HS-27A (cell line): ENCODE measurements at regions not wholly inside any gene's neighbourhood (a gene's known extent, or its start where the extent isn't known, plus 50 kb on each side); places are given as distances from the start of the nearest gene placed in this dataset.

ENCODE experiments used
- DNase-seq: peaks from one replicate; pipeline ENCODE4 v3.0.0-alpha.2; 2012; ENCODE audit warnings: low read depth, missing footprints

DNA sequence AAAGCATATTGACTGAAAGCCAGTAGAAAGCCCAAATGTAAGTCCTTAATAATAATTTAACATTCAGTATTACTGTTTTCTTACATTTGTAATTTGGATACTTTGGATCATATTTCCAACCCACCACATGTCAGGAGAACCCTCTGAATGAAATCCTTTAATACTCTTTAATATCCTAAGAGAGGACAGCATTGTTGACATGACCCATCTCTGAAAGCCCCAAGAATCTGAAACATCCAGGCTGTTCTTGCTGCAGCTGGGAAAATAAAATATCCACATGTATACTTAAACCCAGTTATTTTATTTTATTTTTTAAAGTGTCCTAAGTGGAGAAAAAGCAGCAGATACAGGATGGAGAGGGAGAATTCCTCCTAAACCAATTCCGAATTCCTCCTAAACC, 130.8 kb upstream of the RIPOR2 start:
- no peak for DNase-seq

GRCh38 chr6:25068866-25069265, 133.1 kb upstream of the RIPOR2 start:
- DNase-seq = no peak

- peak; percentile 55 for DNase-seq
Measured at GRCh38 chr6:25070547-25071366, 135.0 kb upstream of the RIPOR2 start.

- no peak for DNase-seq
Measured at GRCh38 chr6:25078141-25078540, 142.4 kb upstream of the RIPOR2 start.

DNA sequence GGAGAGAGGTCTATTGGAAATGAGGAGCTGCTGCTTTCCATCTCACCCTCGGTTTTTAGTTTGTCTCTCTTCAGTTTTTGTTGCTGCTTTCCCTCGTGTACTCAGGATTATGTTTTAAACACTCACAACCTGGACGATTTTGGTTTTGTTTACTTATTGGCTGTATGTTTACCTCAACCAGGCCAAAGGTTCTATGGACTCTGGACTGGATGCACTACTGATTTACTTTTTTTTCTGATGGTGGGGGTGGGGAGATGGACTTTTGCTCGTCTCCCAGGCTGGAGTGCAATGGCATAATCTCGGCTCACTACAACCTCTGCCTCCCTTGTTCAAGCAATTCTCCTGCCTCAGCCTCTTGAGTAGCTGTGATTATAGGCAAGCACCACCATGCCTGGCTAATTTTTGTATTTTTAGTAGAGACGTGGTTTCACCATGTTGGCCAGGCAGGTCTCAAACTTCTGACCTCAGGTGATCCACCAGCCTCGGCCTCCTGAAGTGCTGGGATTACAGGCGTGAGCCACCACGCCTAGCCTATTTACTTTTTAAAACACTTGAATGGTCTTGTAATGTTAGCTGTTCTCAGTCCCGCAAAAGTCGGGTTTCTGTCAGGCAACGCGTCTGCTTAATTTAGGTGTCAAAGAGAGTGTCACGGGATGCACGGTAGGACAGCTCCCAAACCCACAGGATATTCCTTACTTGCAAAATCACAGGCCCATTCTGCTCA, 148.2 kb upstream of the RIPOR2 start:
- no peak for DNase-seq

- no peak for DNase-seq
Measured at GRCh38 chr6:25084508-25084833, 148.7 kb upstream of the RIPOR2 start.

- DNase-seq = no peak
Measured at GRCh38 chr6:25085756-25086155, 150.0 kb upstream of the RIPOR2 start.

DNA sequence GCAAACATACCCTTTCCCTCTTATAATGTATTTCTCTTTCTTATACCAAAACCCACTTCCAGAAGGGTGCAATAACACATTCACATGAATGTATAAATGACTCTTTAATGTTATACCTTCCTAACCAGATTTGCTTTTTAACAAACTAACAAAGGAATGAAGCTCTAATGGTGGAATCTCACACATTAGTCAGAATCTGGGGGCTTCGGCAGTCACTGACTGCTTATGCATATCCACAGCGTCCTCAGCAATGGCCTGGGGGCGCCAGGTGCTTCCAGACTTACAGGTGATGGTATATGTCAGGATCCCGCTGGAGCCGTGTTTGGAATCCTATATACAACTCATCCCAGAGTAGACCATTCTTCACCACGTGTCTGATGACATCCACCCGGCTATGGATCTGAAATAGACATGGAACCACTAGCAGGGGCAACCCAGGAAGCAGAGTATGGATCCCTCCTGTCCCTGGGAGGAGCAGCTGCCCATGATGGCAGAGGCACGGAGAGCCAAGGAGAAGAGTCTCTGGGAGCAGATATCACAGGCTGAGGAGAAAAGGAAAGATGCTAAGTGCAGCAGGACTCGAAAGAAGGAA, 150.8 kb upstream of the RIPOR2 start:
- no peak for DNase-seq

DNA sequence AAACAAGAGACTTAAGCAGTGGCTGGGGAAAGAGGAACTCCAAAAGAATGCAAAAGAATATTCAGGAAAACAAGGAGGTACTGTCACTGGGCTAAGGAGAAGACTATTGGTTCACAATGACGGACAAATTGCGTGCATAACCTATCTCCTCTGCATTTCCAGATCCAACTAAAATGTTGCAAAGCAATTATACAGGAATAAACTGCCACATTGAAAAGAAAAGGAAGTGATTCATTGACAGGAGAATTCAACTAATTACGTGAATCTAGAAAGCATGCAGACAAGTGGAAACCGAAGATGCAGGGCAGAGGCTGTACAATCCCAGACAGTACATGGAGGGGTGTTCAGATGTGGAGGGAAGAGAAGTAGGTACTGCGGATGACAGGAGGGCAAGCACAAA, 152.8 kb upstream of the RIPOR2 start:
- no peak for DNase-seq

GRCh38 chr6:25089442-25089841, 153.7 kb upstream of the RIPOR2 start:
- no peak for DNase-seq

DNA sequence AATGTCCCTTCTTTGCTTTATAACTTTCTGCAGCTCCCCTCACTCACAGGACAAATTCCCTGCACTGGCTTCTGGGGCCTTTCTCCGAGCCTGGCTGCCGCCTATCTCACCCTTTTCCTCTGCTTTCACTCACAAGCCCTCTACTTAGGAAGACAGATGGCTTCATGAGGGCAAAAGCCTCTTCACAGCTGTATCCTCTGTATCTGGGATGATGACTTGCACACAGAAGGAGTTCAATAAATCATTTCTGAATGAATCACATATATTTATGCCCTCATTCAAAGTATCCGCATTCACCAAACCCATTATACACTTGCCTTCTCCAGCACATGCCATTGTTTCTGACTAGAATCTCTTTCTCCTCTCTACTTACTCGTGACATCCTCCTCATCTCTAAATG, 159.0 kb upstream of the RIPOR2 start:
- no peak for DNase-seq

- DNase-seq = no peak
Measured at GRCh38 chr6:25100288-25100687, 164.5 kb upstream of the RIPOR2 start.

GRCh38 chr6:25103603-25104002, 167.8 kb upstream of the RIPOR2 start:
- DNase-seq = no peak

GRCh38 chr6:25105070-25105925, 169.5 kb upstream of the RIPOR2 start:
- peak; percentile 23 for DNase-seq

DNA sequence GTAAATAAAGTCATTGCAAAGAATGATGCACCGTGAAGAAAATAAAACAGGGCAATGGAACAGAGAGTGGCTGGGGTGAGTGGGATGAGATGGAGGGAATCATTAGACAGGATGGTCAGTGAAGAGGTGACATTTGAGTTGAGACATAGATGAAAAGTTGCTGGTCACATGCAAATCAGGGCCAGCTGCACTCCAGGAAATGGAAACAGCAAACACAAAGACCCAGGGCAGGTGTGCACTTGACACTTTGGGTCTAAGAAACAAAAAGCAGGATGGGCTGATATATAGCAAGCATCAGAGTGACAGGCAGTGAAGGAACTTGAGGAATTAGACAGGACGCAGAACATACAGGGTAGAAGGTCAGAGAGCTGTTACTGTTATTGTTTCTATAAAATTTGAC, 171.5 kb upstream of the RIPOR2 start:
- DNase-seq = no peak

GRCh38 chr6:25111782-25112181, 167.4 kb upstream of the CARMIL1 start:
- no peak for DNase-seq

- no peak for DNase-seq
Measured at GRCh38 chr6:25112322-25112773, 166.8 kb upstream of the CARMIL1 start.

DNA sequence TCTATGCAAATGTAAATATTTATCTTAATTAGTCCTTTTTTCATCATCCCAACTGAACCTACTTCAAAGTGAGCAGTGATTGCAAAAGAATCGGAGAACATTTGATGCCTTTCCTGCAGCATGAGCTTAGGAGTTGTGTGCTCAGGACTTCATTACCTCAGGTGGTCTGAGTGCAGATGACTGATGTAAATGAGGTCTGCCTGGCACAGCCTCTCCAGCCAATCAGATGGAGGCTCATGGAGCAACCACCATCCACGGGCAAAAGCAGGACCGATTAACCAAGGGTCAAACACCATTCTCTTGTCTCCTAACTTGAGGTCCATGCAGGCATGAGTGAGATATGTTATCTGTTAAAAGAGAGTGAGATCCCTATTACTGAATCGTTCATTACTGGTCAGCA, 165.7 kb upstream of the CARMIL1 start:
- no peak for DNase-seq

DNA sequence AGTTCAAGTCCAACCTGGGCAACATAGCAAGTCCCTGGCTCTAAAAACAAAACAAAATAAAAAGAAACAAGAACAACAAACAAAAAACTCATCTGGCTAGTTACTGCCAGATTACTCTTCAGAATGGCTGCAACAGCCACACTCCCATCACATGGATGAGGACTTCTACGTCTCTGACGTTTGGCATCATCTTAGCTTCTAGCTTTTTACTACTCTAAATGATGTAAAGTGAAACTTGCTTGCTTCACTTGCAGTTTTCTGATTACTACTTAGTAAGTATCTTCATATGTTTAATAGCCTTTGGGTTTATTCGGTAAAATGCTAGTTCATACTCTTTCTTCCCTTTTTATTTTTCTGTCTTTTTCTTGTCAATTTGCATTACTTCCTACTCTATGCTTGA, 161.1 kb upstream of the CARMIL1 start:
- DNase-seq = no peak

- no peak for DNase-seq
Measured at GRCh38 chr6:25121186-25121585, 158.0 kb upstream of the CARMIL1 start.

DNA sequence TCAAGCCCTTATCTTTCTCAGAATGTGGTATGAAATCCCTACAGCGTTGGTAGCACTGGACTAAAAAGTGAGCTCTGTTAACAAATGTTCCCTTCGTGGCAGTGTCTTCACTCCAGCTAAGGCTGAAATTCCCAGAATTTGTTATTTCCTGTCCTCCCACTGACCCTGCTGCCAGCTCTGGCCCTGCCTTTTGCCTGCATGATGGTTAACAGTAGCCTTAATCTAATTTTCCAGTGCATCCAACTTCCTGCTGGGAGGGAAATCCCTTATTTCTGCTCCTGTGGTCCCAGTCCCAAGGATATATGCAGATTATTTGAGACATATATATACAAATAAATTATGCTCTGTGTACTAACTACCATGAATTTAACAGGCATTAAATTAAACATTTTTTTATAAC, 157.2 kb upstream of the CARMIL1 start:
- DNase-seq = no peak

GRCh38 chr6:25122622-25123237, 156.4 kb upstream of the CARMIL1 start:
- no peak for DNase-seq
